DND-41 (cell line): ENCODE measurements at regions not wholly inside any gene's neighbourhood (a gene's known extent, or its start where the extent isn't known, plus 50 kb on each side); places are given as distances from the start of the nearest gene placed in this dataset.

ENCODE experiments used
- EZH2 ChIP-seq: IDR thresholded peaks from 3 replicates; pipeline ENCODE4 v1.6.1; 2012; ENCODE audit warnings: borderline replicate concordance, low read depth, mild to moderate bottlenecking, moderate library complexity, low read length, inconsistent platforms; ENCODE audit not compliant: severe bottlenecking
- TF ChIP-seq, protein P1 (sequence below): IDR thresholded peaks from 2 replicates; pipeline ENCODE4 v1.5.1; 2012; ENCODE audit warnings: borderline replicate concordance, low read length, moderate library complexity, mild to moderate bottlenecking; ENCODE audit not compliant: poor library complexity, severe bottlenecking; ENCODE audit errors: extremely low read depth

DNA sequence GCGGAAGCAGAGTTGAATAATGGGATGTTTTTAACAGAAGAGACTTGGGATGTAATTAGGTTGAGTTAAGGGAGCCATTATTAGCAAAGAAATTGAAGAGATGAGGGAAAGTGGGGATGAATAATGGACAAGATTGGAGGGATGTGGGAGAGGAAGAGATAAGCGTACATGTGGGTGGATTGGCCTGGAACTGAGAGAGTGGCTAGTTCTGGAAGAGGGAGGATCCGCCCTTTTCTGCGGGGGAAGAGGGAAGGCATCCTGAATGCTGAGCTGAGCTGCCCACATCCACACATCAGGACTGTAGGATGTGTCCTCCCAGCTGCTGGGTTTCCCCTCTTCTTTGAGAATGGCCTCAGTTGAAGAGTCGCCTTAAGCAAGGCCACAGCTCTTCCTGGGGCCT, 68.3 kb upstream of the CADM1 start:
- TF ChIP-seq, protein P1, sequence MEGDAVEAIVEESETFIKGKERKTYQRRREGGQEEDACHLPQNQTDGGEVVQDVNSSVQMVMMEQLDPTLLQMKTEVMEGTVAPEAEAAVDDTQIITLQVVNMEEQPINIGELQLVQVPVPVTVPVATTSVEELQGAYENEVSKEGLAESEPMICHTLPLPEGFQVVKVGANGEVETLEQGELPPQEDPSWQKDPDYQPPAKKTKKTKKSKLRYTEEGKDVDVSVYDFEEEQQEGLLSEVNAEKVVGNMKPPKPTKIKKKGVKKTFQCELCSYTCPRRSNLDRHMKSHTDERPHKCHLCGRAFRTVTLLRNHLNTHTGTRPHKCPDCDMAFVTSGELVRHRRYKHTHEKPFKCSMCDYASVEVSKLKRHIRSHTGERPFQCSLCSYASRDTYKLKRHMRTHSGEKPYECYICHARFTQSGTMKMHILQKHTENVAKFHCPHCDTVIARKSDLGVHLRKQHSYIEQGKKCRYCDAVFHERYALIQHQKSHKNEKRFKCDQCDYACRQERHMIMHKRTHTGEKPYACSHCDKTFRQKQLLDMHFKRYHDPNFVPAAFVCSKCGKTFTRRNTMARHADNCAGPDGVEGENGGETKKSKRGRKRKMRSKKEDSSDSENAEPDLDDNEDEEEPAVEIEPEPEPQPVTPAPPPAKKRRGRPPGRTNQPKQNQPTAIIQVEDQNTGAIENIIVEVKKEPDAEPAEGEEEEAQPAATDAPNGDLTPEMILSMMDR, result no peak
- TF ChIP-seq EZH2, result no peak
